ENCODE measurements at regions not wholly inside any gene's neighbourhood (a gene's known extent, or its start where the extent isn't known, plus 50 kb on each side); places are given as distances from the start of the nearest gene placed in this dataset.

- Histone ChIP-seq H3K27ac (ENCODE audit: insufficient read length, low read depth, low read length) (no peak overlapping the region), H3K18ac (ENCODE audit: insufficient read length, low read depth, low read length) (no peak overlapping the region), H2BK120ac (ENCODE audit: low read depth, low read length, poor library complexity, severe bottlenecking) (no peak overlapping the region), H4K8ac (replicated peaks; ENCODE audit: insufficient read length, low read depth, low read length) (no peak overlapping the region), H4K20me1 (ENCODE audit: control insufficient read depth, insufficient read depth, insufficient read length) (no peaks in the 10 kb centered on the region), H3K9me3 (ENCODE audit: control insufficient read depth, low read depth, low read length) (peaks cover 6% of the 10 kb centered on the region), H3K56ac (ENCODE audit: insufficient read length, low read depth, low read length) (no peak overlapping the region), H2BK15ac (ENCODE audit: low read depth, low read length) (no peak overlapping the region), H4K91ac (ENCODE audit: insufficient read length, low read depth, low read length) (no peak overlapping the region), H2AK5ac (ENCODE audit: insufficient read length, low read length) (no peak overlapping the region), H3K14ac (ENCODE audit: insufficient read depth, low read length) (no peak overlapping the region), H4K5ac (ENCODE audit: insufficient read length, low read depth, low read length) (no peak overlapping the region), H3K9ac (ENCODE audit: extremely low read depth, insufficient read length, low read length) (no peak overlapping the region), H3K4ac (ENCODE audit: low read depth, low read length) (no peak overlapping the region), H3K23ac (ENCODE audit: insufficient read length, low read depth, low read length) (no peak overlapping the region), H2BK12ac (ENCODE audit: insufficient read length, low read depth, low read length) (no peak overlapping the region), H3K79me2 (ENCODE audit: insufficient read depth, low read length) (no peaks in the 10 kb centered on the region), H3K79me1 (ENCODE audit: insufficient read depth, low read depth, low read length, poor library complexity, severe bottlenecking) (no peaks in the 10 kb centered on the region), H3K23me2 (ENCODE audit: insufficient read length, low read depth, low read length, poor library complexity, severe bottlenecking) (no peaks in the 10 kb centered on the region), H2BK5ac (ENCODE audit: insufficient read length, low read length) (no peak overlapping the region), H2BK20ac (ENCODE audit: low read depth, low read length, poor library complexity, severe bottlenecking) (no peak overlapping the region), H3K27me3 (ENCODE audit: insufficient read depth, low read length) (no peaks in the 10 kb centered on the region), H3K4me2 (ENCODE audit: insufficient read depth, insufficient read length, low read length) (no peak overlapping the region), H3K4me1 (ENCODE audit: insufficient read depth, low read length) (no peaks in the 10 kb centered on the region; the same call in 1 of the 2 replicates), H3T11ph (ENCODE audit: low read length) (no peak overlapping the region), H2AFZ (ENCODE audit: low read length) (no peak overlapping the region)
- H3K27me3 Mint-ChIP-seq (ENCODE audit: low read depth): no peaks in the 10 kb centered on the region
- DNase-seq: no peak
- H3K9me3 Mint-ChIP-seq: peaks cover 0 to 4% of the 10 kb centered on the region in 2 experiments; a peak in 2 of 5 replicates
- H3K27ac Mint-ChIP-seq: no peak overlapping the region
- peaks cover 0 to 5% (median 4%) of the 10 kb centered on the region in 3 experiments; a peak in 3 of 7 replicates for H3K36me3 Mint-ChIP-seq (ENCODE audit: insufficient read depth in 1 of 3, low read depth in 3 of 3)
- no peak overlapping the region for H3K4me3 Mint-ChIP-seq
- TF ChIP-seq CTCF (conservative IDR thresholded peaks at IDR 0.05): no peak
- H3K4me1 Mint-ChIP-seq: peaks cover 14 to 20% of the 10 kb centered on the region in 2 experiments
These were observed 541.8 kb upstream of the CDH2 start for GRCh38 chr18:28718696-28719095.
